Thyroid gland (tissue), 4 donors: ENCODE measurements at regions not wholly inside any gene's neighbourhood (a gene's known extent, or its start where the extent isn't known, plus 50 kb on each side); places are given as distances from the start of the nearest gene placed in this dataset.

Experiments
- DNase-seq, 2 donors: peaks; one replicate each; pipeline ENCODE4 v3.0.0-alpha.2; 2019
- H3K27ac ChIP-seq, 3 donors: fragments of 200-600 bp; sonication (generic); 1 replicate in 2 of 3; 2 replicates in 1 of 3; pipeline ENCODE4 v1.5.1; 2016 to 2019; ENCODE audit warnings: mild to moderate bottlenecking in 1 of 3, moderate library complexity in 1 of 3
- H3K27me3 ChIP-seq: fragments of 200-600 bp; sonication (generic); one replicate; pipeline ENCODE4 v1.5.1; 2019
- H3K36me3 ChIP-seq, 2 donors: fragments of 200-600 bp; sonication (generic); one replicate each; pipeline ENCODE4 v1.5.1; 2016 to 2019
- H3K4me1 ChIP-seq, 2 donors: fragments of 200-600 bp; sonication (generic); one replicate each; pipeline ENCODE4 v1.5.1; 2017 to 2019
- H3K4me3 ChIP-seq, 3 donors: fragments of 200-600 bp; sonication (generic); replicated peaks in 1 of 3; 1 replicate in 2 of 3; 2 replicates in 1 of 3; pipeline ENCODE4 v1.5.1; 2016; ENCODE audit warnings: mild to moderate bottlenecking in 1 of 3
- H3K9me3 ChIP-seq: fragments of 200-600 bp; sonication (generic); one replicate; pipeline ENCODE4 v1.5.1; 2017
- CTCF ChIP-seq, 6 experiments: fragments of 200-600 bp in 3 of 6; fragments of 450-650 bp in 3 of 6; sonication (generic) in 3 of 6; IDR thresholded peaks; one replicate each; pipeline ENCODE4 v1.5.1; 2016 to 2019; ENCODE audit warnings: antibody characterized with exemption in 6 of 6, mild to moderate bottlenecking in 2 of 6, inconsistent platforms in 1 of 6, moderate library complexity in 1 of 6
- POLR2A ChIP-seq, 2 donors: fragments of 450-650 bp; IDR thresholded peaks; one replicate each; pipeline ENCODE4 v1.6.1; 2017; ENCODE audit warnings: antibody characterized with exemption in 2 of 2, mild to moderate bottlenecking in 2 of 2, moderate library complexity in 1 of 2
- WGBS, 2 donors: methylation state at CpG; one replicate each; pipeline ENCODE4 v1.1.5; 2017; 5-methylcytosine and 5-hydroxymethylcytosine counted together
- intact Hi-C: fragments of 100-400 bp; cut with DNase I; formaldehyde crosslinking; loops from one replicate; pipeline ENCODE4 v1.15.1; 2023

GRCh38 chr14:80419345-80419744 is 208.0 kb upstream of the DIO2 start:
- no peak for DNase-seq
- Histone ChIP-seq H3K4me1 (no peaks in the 10 kb centered on the region), H3K9me3 (no peaks in the 10 kb centered on the region), H3K27me3 (no peaks in the 10 kb centered on the region), H3K36me3 (no peaks in the 10 kb centered on the region), H3K4me3 (no peak overlapping the region), H3K27ac (no peak overlapping the region)
- 41 to 47% methylated on average over 2 of the region's 2 CpGs for WGBS, 2 donors
- intact Hi-C loops, result no loop called here
- TF ChIP-seq CTCF (IDR thresholded peaks at IDR 0.05) (no peak), POLR2A (IDR thresholded peaks at IDR 0.05) (no peak)

- no peak for TF ChIP-seq POLR2A (IDR thresholded peaks at IDR 0.05)
- no peak for TF ChIP-seq CTCF (IDR thresholded peaks at IDR 0.05)
- no peaks in the 10 kb centered on the region for H3K36me3 ChIP-seq
- intact Hi-C loops, result no loop called here
- H3K27ac ChIP-seq, result no peak overlapping the region
- 91 to 92% methylated on average over 4 of the region's 4 CpGs for WGBS, 2 donors
- no peaks in the 10 kb centered on the region for H3K9me3 ChIP-seq
- H3K4me3 ChIP-seq, result no peak overlapping the region
- H3K27me3 ChIP-seq, result no peaks in the 10 kb centered on the region
- H3K4me1 ChIP-seq, result no peaks in the 10 kb centered on the region
- DNase-seq, result no peak
These were observed 204.3 kb upstream of the DIO2 start for GRCh38 chr14:80415636-80416035.

- WGBS, 2 donors, result 92 to 94% methylated on average over 4 of the region's 4 CpGs
- DNase-seq, result no peak
These were observed 202.8 kb upstream of the DIO2 start for GRCh38 chr14:80414080-80414479.

GRCh38 chr14:80404413-80404812 is 193.1 kb upstream of the DIO2 start:
- Histone ChIP-seq H3K4me1 (peaks cover 24 to 25% of the 10 kb centered on the region in 2 donors), H3K4me3 (no peak overlapping the region), H3K27ac (no peak overlapping the region), H3K36me3 (no peaks in the 10 kb centered on the region), H3K9me3 (no peaks in the 10 kb centered on the region), H3K27me3 (no peaks in the 10 kb centered on the region)
- intact Hi-C loops, result no loop called here
- 94 to 95% methylated on average over 1 of the region's 1 CpG for WGBS, 2 donors
- no peak for DNase-seq
- TF ChIP-seq CTCF (IDR thresholded peaks at IDR 0.05) (no peak), POLR2A (IDR thresholded peaks at IDR 0.05) (no peak)

More at GRCh38 chr14:80414080-80414479, 202.8 kb upstream of the DIO2 start:
- TF ChIP-seq POLR2A (IDR thresholded peaks at IDR 0.05), result no peak
- TF ChIP-seq CTCF (IDR thresholded peaks at IDR 0.05), result no peak
- Histone ChIP-seq H3K9me3 (no peaks in the 10 kb centered on the region), H3K4me3 (no peak overlapping the region), H3K27ac (no peak overlapping the region), H3K4me1 (no peaks in the 10 kb centered on the region), H3K36me3 (no peaks in the 10 kb centered on the region), H3K27me3 (no peaks in the 10 kb centered on the region)
- intact Hi-C loops, result no loop called here

- peaks cover 26 to 29% of the 10 kb centered on the region in 2 donors for H3K4me1 ChIP-seq
- WGBS, 2 donors, result 33 to 43% methylated on average over 1 of the region's 1 CpG
- intact Hi-C loops, result no loop called here
- H3K27me3 ChIP-seq, result no peaks in the 10 kb centered on the region
- no peak for TF ChIP-seq CTCF (IDR thresholded peaks at IDR 0.05)
- no peak for TF ChIP-seq POLR2A (IDR thresholded peaks at IDR 0.05)
- H3K27ac ChIP-seq, result peak overlapping the region in 1 of 3 donors; percentile 31
- no peaks in the 10 kb centered on the region for H3K9me3 ChIP-seq
- H3K4me3 ChIP-seq, result no peak overlapping the region
- H3K36me3 ChIP-seq, result no peaks in the 10 kb centered on the region
- DNase-seq, result peak; percentile 30 to 32
These were observed 191.7 kb upstream of the DIO2 start for GRCh38 chr14:80403036-80403435.
